Loucy (cell line): ENCODE measurements at regions not wholly inside any gene's neighbourhood (a gene's known extent, or its start where the extent isn't known, plus 50 kb on each side); places are given as distances from the start of the nearest gene placed in this dataset.
"Not testable (repeated sequence)": the region's sequence is repeated elsewhere in the genome, so short reads cannot be mapped to it uniquely, and the experiment has no call there.

Experiments
- H2AFZ ChIP-seq: fragments of 200-600 bp; sonication (generic); 2 replicates; pipeline ENCODE4 v1.6.0; 2016; ENCODE audit warnings: antibody characterized with exemption, mild to moderate bottlenecking, low read length, moderate library complexity
- H3F3A ChIP-seq: fragments of 200-600 bp; 2 replicates; pipeline ENCODE4 v1.6.0; 2016; ENCODE audit warnings: antibody characterized with exemption, low read depth, mild to moderate bottlenecking
- H3K27me3 ChIP-seq: fragments of 200-600 bp; sonication (generic); 2 replicates; pipeline ENCODE4 v1.6.1; 2014; ENCODE audit warnings: low read length, mild to moderate bottlenecking; ENCODE audit not compliant: insufficient read depth, poor library complexity, severe bottlenecking
- H3K36me3 ChIP-seq: fragments of 200-600 bp; sonication (generic); 2 replicates; pipeline ENCODE4 v1.6.1; 2016; ENCODE audit warnings: low read length; ENCODE audit not compliant: insufficient read depth
- H3K4me1 ChIP-seq: fragments of 200-600 bp; sonication (generic); 2 replicates; pipeline ENCODE4 v1.5.1; 2014; ENCODE audit warnings: low read length, mild to moderate bottlenecking; ENCODE audit not compliant: insufficient read depth, poor library complexity, severe bottlenecking
- H3K4me2 ChIP-seq: fragments of 200-600 bp; sonication (generic); 2 replicates; pipeline ENCODE4 v1.6.0; 2014; ENCODE audit warnings: antibody characterized with exemption, low read length, low read depth, mild to moderate bottlenecking; ENCODE audit not compliant: poor library complexity, severe bottlenecking
- H3K4me3 ChIP-seq: fragments of 200-600 bp; sonication (generic); 2 replicates; pipeline ENCODE4 v1.5.1; 2014; ENCODE audit warnings: low read length, mild to moderate bottlenecking, mixed read lengths; ENCODE audit not compliant: poor library complexity, severe bottlenecking
- H3K79me2 ChIP-seq: fragments of 200-600 bp; sonication (generic); 2 replicates; pipeline ENCODE4 v1.6.1; 2014; ENCODE audit warnings: low read length; ENCODE audit not compliant: insufficient read depth
- H3K9ac ChIP-seq: fragments of 200-600 bp; sonication (generic); 2 replicates; pipeline ENCODE4 v1.6.0; 2014; ENCODE audit warnings: mild to moderate bottlenecking, low read depth, low read length, moderate library complexity; ENCODE audit not compliant: poor library complexity, severe bottlenecking
- H3K9me2 ChIP-seq: fragments of 200-600 bp; sonication (generic); replicated peaks from 2 replicates; pipeline ENCODE4 v1.6.1; 2016; ENCODE audit warnings: low read depth, low read length, mixed read lengths
- H3K9me3 ChIP-seq: fragments of 200-600 bp; sonication (generic); 2 replicates; pipeline ENCODE4 v1.6.1; 2014; ENCODE audit warnings: mild to moderate bottlenecking, antibody characterized with exemption, low read length, low read depth; ENCODE audit not compliant: insufficient read depth
- H4K20me1 ChIP-seq: fragments of 200-600 bp; sonication (generic); 2 replicates; pipeline ENCODE4 v1.6.0; 2014; ENCODE audit warnings: antibody characterized with exemption, low read length, mild to moderate bottlenecking; ENCODE audit not compliant: insufficient read depth, poor library complexity, severe bottlenecking
- EZH2phosphoT487 ChIP-seq: fragments of 200-600 bp; IDR thresholded peaks from 2 replicates; pipeline ENCODE4 v1.6.1; 2018; ENCODE audit warnings: antibody characterized with exemption, mild to moderate bottlenecking, moderate library complexity, borderline replicate concordance
- TF ChIP-seq, protein P1 (sequence below): fragments of 200-600 bp; sonication (generic); conservative IDR thresholded peaks from 2 replicates; pipeline ENCODE4 v1.5.1; 2014; ENCODE audit warnings: mild to moderate bottlenecking, antibody characterized with exemption, low read length

DNA sequence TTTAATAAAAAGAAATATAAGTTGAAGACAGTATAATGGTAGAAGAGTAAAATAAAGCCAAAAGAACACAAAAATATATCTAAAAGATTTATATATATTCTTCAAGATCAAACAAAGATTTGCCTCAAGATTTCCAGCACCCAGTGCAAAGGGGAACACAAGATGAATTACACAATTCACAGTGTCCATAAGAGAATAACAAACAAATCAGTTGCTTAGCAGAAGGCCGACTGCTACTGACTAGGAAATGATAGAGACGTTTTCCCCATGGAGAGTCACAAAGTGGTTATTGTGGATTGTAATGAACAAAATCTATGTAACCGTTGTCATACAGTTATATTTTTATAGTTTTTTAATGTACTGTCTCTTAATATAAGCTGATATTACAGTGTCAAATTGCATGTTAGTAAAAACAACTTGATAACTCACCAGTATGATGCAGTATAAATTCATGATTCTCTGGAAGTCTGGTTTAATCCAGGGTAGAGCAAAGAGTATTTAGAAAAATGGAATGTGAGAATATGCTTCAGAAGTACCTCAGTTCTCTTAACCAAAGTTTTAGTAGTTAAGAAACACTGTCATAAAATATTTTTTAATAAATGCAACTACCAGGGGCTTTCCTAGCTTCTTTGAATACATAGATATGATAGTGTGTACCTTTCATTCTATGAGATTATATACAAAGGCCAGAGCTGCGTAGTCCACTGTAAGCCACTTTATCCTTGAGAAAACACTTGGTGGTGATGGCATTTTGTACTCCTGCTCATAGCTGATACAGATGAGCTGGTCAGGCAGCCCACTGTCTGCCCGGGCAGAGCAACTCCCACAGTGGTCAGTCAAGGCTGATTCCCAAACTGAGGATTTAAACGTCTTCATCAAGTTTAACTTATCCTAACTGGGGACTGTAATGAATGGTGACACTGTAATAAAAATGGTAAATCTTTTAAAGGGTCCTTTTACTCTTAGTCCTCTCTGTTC is 180.5 kb upstream of the DTNA start:
- Histone ChIP-seq H3K9me3 (no peaks in the 10 kb centered on the region), H3K27me3 (no peaks in the 10 kb centered on the region), H4K20me1 (no peaks in the 10 kb centered on the region), H3K4me1 (no peaks in the 10 kb centered on the region), H3K4me2 (no peak overlapping the region), H2AFZ (no peak overlapping the region), H3K36me3 (no peaks in the 10 kb centered on the region), H3K79me2 (no peaks in the 10 kb centered on the region), H3K9ac (no peak overlapping the region), H3K9me2 (no peaks in the 10 kb centered on the region), H3F3A (no peaks in the 10 kb centered on the region), H3K4me3 (no peak overlapping the region)
- TF ChIP-seq EZH2phosphoT487: no peak
- TF ChIP-seq, protein P1, sequence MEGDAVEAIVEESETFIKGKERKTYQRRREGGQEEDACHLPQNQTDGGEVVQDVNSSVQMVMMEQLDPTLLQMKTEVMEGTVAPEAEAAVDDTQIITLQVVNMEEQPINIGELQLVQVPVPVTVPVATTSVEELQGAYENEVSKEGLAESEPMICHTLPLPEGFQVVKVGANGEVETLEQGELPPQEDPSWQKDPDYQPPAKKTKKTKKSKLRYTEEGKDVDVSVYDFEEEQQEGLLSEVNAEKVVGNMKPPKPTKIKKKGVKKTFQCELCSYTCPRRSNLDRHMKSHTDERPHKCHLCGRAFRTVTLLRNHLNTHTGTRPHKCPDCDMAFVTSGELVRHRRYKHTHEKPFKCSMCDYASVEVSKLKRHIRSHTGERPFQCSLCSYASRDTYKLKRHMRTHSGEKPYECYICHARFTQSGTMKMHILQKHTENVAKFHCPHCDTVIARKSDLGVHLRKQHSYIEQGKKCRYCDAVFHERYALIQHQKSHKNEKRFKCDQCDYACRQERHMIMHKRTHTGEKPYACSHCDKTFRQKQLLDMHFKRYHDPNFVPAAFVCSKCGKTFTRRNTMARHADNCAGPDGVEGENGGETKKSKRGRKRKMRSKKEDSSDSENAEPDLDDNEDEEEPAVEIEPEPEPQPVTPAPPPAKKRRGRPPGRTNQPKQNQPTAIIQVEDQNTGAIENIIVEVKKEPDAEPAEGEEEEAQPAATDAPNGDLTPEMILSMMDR: no peak

DNA sequence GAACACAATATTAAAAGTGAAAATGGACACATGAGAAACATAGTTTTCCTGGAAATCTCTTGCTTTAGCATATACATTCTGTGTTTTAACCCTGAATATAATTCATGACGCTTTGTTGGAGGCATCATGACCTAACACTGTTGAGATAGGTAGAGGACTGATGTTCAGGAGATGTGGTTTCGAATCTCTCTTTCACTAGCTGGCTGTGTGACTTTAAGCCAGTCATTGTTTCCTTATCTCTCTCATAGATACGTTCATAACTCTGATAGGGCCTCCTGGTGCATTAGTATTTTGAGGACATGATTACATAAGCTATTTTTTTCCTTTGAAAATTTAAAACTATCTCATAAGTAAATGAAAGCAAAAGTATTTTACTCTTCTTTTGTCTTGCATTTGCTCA is 179.0 kb upstream of the DTNA start:
- no peak overlapping the region for H3K9ac ChIP-seq
- TF ChIP-seq, protein P1: no peak
- no peak for TF ChIP-seq EZH2phosphoT487
- no peaks in the 10 kb centered on the region for H3K9me2 ChIP-seq
- no peaks in the 10 kb centered on the region for H3K9me3 ChIP-seq
- no peak overlapping the region for H3K4me3 ChIP-seq
- no peaks in the 10 kb centered on the region for H3K4me1 ChIP-seq
- H4K20me1 ChIP-seq: no peaks in the 10 kb centered on the region
- H3K36me3 ChIP-seq: no peaks in the 10 kb centered on the region
- no peak overlapping the region for H2AFZ ChIP-seq
- H3K4me2 ChIP-seq: no peak overlapping the region
- H3K79me2 ChIP-seq: no peaks in the 10 kb centered on the region
- H3K27me3 ChIP-seq: no peaks in the 10 kb centered on the region
- no peaks in the 10 kb centered on the region for H3F3A ChIP-seq

DNA sequence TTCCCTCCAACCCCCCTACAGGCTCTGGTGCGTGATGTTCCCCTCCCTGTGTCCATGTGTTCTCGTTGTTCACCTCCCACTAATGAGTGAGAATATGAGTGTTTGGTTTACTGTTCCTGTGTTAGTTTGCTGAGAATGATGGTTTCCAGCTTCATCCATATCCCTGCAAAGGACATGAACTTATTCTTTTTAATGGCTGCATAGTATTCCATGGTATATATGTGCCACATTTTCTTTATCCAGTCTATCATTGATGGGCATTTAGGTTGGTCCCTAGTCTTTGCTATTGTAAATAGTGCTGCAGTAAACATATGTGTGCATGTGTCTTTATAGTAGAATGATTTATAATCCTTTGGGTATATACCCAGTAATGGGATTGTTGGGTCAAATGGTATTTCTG is 175.5 kb upstream of the DTNA start:
- not testable (repeated sequence) for H3K36me3 ChIP-seq, H3K79me2 ChIP-seq, H2AFZ ChIP-seq, H3K27me3 ChIP-seq, H3F3A ChIP-seq, H3K4me2 ChIP-seq, H3K9me2 ChIP-seq, H3K9me3 ChIP-seq, H3K4me1 ChIP-seq, H4K20me1 ChIP-seq, H3K9ac ChIP-seq, H3K4me3 ChIP-seq

DNA sequence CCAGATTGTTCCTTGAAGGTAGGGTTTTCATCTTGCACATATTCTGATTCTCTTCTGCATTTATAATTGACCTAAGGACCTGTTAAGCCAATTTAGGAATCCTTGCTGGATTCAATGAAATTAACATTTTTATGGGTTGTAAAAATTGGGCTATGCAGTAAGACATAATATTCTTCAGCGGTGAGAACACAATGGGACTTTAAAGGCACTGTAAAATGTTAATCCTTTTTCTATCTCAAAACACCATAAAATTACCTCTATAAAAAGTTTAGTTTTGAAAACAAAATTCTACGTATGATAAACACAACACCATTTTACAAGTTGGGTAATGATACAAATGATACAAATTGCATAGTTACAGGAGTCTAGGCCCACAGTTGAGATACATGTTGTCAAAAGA is 169.2 kb upstream of the DTNA start:
- H2AFZ ChIP-seq: no peak overlapping the region
- TF ChIP-seq, protein P1: no peak
- no peak for TF ChIP-seq EZH2phosphoT487
- no peaks in the 10 kb centered on the region for H3K79me2 ChIP-seq
- H3K4me2 ChIP-seq: no peak overlapping the region
- no peaks in the 10 kb centered on the region for H3F3A ChIP-seq
- no peak overlapping the region for H3K4me3 ChIP-seq
- no peaks in the 10 kb centered on the region for H4K20me1 ChIP-seq
- H3K4me1 ChIP-seq: no peaks in the 10 kb centered on the region
- H3K9ac ChIP-seq: no peak overlapping the region
- H3K9me3 ChIP-seq: no peaks in the 10 kb centered on the region
- no peaks in the 10 kb centered on the region for H3K36me3 ChIP-seq
- H3K9me2 ChIP-seq: no peaks in the 10 kb centered on the region
- H3K27me3 ChIP-seq: no peaks in the 10 kb centered on the region
